Upper lobe of left lung (tissue), 6 donors: ENCODE measurements at regions not wholly inside any gene's neighbourhood (a gene's known extent, or its start where the extent isn't known, plus 50 kb on each side); places are given as distances from the start of the nearest gene placed in this dataset.

Experiments
- ATAC-seq, 2 donors: fragments of 200-7000 bp; cut with Tn5 transposase; one replicate each; pipeline ENCODE4 v1.9.1; 2022; ENCODE audit warnings: mild to moderate bottlenecking in 2 of 2, moderate library complexity in 2 of 2; ENCODE audit not compliant: low FRiP score in 2 of 2
- DNase-seq, 2 donors: peaks; one replicate each; pipeline ENCODE4 v3.0.0-alpha.2; 2019 to 2020
- H3K27ac ChIP-seq, 4 donors: fragments of 200-600 bp; sonication (generic); one replicate each; pipeline ENCODE4 v1.5.1; 2016 to 2019
- H3K27me3 ChIP-seq, 4 donors: fragments of 200-600 bp; sonication (generic); one replicate each; pipeline ENCODE4 v1.5.1; 2017 to 2019
- H3K36me3 ChIP-seq, 4 donors: fragments of 200-600 bp; sonication (generic); one replicate each; pipeline ENCODE4 v1.5.1; 2016 to 2019
- H3K4me1 ChIP-seq, 4 donors: fragments of 200-600 bp; sonication (generic); one replicate each; pipeline ENCODE4 v1.5.1; 2018 to 2019
- H3K4me3 ChIP-seq, 4 donors: fragments of 200-600 bp; sonication (generic); one replicate each; pipeline ENCODE4 v1.5.1; 2017 to 2019; ENCODE audit warnings: mild to moderate bottlenecking in 2 of 4, moderate library complexity in 1 of 4
- H3K9me3 ChIP-seq, 4 donors: fragments of 200-600 bp; sonication (generic); one replicate each; pipeline ENCODE4 v1.5.1; 2018 to 2019
- EP300 ChIP-seq, 4 donors: sonication (generic); formaldehyde crosslinking; IDR thresholded peaks; one replicate each; pipeline ENCODE4 v1.5.1; 2017; ENCODE audit warnings: antibody characterized with exemption in 4 of 4, control low read depth in 2 of 4
- POLR2A ChIP-seq, 4 donors: fragments of 450-650 bp; IDR thresholded peaks; one replicate each; pipeline ENCODE4 v1.5.1; 2016 to 2017; ENCODE audit warnings: antibody characterized with exemption in 4 of 4, mild to moderate bottlenecking in 2 of 4
- POLR2AphosphoS5 ChIP-seq, 2 donors: sonication (generic); formaldehyde crosslinking; IDR thresholded peaks; one replicate each; pipeline ENCODE4 v1.5.1; 2017; ENCODE audit warnings: antibody characterized with exemption in 2 of 2
- whole genome bisulfite sequencing, 2 donors: methylation state at CpG; one replicate each; pipeline ENCODE4 v1.1.5; 2017 to 2018; 5-methylcytosine and 5-hydroxymethylcytosine counted together
- TF ChIP-seq, protein P1 (sequence below), 6 experiments: fragments of 450-650 bp in 4 of 6; fragments of 200-600 bp in 2 of 6; sonication (generic) in 2 of 6; IDR thresholded peaks; one replicate each; pipeline ENCODE4 v1.5.1; 2016 to 2019; ENCODE audit warnings: antibody characterized with exemption in 6 of 6
- donor health status: DM: no; HTN: no; CAD: no; lungs with moderate emphysema.
- donor health status: DM: no; HTN: yes; CAD: no; lungs with severe emphysema.

DNA sequence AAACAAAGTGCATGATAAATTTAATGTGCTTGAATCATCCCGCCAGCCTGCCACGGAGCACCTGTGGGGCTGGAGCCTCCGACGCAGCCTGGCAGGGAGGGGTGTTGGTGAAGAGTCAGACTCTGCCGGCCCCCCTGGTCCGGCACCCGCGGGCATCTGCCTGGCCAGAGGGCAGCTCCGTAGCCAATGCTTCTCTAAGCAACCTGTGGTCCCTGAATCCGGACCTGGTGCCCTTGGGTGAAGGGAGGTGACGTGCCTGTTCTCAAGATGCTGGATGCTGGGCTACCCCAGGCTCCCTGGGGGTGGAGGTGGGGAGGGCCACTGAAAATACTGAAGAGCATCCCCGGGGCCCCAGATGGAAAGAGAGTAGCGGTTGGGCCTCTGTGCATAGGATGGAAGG is 158.6 kb upstream of the C14orf180 start:
- Histone ChIP-seq H3K27me3 (no peaks in the 10 kb centered on the region), H3K4me3 (no peak overlapping the region), H3K27ac (no peak overlapping the region), H3K9me3 (no peaks in the 10 kb centered on the region), H3K4me1 (peaks cover 0 to 9% (median 2%) of the 10 kb centered on the region in 4 donors), H3K36me3 (no peaks in the 10 kb centered on the region)
- WGBS, 2 donors = 91 to 99% methylated on average over 10 of the region's 13 CpGs
- ATAC-seq (no peak), DNase-seq (peak in 1 of 2 donors; percentile 57)
- TF ChIP-seq EP300 (IDR thresholded peaks at IDR 0.05) = no peak
- TF ChIP-seq POLR2AphosphoS5 (IDR thresholded peaks at IDR 0.05) = no peak
- TF ChIP-seq, protein P1, sequence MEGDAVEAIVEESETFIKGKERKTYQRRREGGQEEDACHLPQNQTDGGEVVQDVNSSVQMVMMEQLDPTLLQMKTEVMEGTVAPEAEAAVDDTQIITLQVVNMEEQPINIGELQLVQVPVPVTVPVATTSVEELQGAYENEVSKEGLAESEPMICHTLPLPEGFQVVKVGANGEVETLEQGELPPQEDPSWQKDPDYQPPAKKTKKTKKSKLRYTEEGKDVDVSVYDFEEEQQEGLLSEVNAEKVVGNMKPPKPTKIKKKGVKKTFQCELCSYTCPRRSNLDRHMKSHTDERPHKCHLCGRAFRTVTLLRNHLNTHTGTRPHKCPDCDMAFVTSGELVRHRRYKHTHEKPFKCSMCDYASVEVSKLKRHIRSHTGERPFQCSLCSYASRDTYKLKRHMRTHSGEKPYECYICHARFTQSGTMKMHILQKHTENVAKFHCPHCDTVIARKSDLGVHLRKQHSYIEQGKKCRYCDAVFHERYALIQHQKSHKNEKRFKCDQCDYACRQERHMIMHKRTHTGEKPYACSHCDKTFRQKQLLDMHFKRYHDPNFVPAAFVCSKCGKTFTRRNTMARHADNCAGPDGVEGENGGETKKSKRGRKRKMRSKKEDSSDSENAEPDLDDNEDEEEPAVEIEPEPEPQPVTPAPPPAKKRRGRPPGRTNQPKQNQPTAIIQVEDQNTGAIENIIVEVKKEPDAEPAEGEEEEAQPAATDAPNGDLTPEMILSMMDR (IDR thresholded peaks at IDR 0.05) = no peak
- no peak for TF ChIP-seq POLR2A (IDR thresholded peaks at IDR 0.05)

DNA sequence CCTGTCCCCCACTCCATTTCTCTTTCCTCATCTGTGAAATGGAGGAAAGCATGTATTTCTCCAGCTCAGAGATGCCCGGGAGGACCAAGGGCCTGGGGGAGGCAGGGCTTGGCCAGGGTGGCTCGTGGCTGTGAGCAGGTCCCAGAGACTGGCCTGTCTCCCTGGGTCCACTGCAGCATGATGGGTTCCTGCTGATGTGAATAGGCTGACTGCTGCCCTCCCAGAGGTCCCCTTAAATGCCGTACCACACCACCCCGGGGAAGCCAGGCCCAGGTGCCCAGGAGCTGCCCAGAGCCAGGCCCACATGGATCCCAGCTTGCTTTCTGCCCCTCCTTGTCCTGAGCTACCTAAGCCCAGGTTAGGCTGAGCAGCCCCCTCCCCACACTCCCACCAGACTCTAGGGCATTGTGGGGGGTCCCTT is 158.2 kb upstream of the C14orf180 start:
- Histone ChIP-seq H3K27me3 (no peaks in the 10 kb centered on the region), H3K4me3 (no peak overlapping the region), H3K9me3 (no peaks in the 10 kb centered on the region), H3K4me1 (peaks cover 0 to 9% (median 2%) of the 10 kb centered on the region in 4 donors), H3K36me3 (no peaks in the 10 kb centered on the region), H3K27ac (no peak overlapping the region)
- WGBS, 2 donors = 85 to 92% methylated on average over 2 to 4 of the region's 4 CpGs
- DNase-seq (peak; percentile 17 to 47), ATAC-seq (peak in 1 of 2 donors; percentile 4)
- TF ChIP-seq EP300 (IDR thresholded peaks at IDR 0.05) (no peak), POLR2AphosphoS5 (IDR thresholded peaks at IDR 0.05) (no peak), POLR2A (IDR thresholded peaks at IDR 0.05) (no peak)
- TF ChIP-seq, protein P1 (IDR thresholded peaks at IDR 0.05) = no peak

DNA sequence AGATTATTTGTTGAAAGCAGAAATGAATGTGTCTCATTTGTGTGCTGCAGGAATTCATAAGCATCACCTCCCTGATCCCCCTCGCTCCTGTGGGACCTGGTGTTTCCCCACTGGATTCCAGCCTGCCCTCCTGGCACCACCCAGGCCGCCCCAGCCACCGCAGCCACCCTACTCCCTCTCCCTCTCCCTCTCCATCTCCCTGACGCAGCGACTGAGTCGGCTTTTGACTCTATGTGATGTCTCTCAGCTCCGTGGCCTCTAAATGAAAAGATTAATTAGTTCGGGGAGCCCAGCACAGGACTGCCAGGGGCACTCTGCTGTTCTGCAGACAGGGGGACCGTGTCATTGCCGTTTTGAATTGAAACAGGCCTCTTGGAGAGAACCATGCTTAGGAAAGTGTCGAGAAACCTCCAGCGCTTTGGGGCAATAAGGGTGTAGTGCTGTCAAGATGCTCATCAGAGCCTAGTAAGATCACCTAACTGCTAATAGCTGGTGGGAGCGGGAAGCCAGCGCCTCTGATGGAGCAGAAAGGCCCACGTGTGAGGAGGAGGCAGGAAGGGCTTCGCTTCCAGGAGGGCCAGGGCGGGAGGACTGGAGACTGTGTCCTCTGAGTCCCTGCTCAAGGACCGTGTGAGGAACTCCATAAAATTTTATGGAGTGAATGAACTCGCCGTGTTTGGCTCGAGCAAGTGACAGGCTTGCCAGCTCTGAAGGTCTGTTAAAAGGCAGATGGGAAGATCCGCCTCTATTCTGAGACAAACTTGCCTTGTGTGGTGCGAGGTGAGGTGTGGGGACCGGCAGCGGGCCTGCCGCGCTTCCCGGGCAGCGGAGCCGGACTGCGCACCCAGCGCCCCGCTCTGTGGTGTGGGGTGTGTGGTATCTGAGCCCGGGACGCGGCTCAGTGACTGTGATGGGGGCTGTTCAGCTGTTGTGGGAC is 157.4 kb upstream of the C14orf180 start:
- ATAC-seq = peak in 1 of 2 donors; percentile 5
- no peaks in the 10 kb centered on the region for H3K9me3 ChIP-seq
- peak in 1 of 2 donors; percentile 75 for DNase-seq
- peaks cover 0 to 9% (median 2%) of the 10 kb centered on the region in 4 donors for H3K4me1 ChIP-seq
- H3K27me3 ChIP-seq = no peaks in the 10 kb centered on the region
- no peaks in the 10 kb centered on the region for H3K36me3 ChIP-seq
- TF ChIP-seq POLR2A (IDR thresholded peaks at IDR 0.05) (no peak), POLR2AphosphoS5 (IDR thresholded peaks at IDR 0.05) (no peak), EP300 (IDR thresholded peaks at IDR 0.05) (no peak)
- TF ChIP-seq, protein P1 (IDR thresholded peaks at IDR 0.05) = no peak
- no peak overlapping the region for H3K27ac ChIP-seq
- no peak overlapping the region for H3K4me3 ChIP-seq
- 84 to 89% methylated on average over 33 of the region's 36 CpGs for WGBS, 2 donors

DNA sequence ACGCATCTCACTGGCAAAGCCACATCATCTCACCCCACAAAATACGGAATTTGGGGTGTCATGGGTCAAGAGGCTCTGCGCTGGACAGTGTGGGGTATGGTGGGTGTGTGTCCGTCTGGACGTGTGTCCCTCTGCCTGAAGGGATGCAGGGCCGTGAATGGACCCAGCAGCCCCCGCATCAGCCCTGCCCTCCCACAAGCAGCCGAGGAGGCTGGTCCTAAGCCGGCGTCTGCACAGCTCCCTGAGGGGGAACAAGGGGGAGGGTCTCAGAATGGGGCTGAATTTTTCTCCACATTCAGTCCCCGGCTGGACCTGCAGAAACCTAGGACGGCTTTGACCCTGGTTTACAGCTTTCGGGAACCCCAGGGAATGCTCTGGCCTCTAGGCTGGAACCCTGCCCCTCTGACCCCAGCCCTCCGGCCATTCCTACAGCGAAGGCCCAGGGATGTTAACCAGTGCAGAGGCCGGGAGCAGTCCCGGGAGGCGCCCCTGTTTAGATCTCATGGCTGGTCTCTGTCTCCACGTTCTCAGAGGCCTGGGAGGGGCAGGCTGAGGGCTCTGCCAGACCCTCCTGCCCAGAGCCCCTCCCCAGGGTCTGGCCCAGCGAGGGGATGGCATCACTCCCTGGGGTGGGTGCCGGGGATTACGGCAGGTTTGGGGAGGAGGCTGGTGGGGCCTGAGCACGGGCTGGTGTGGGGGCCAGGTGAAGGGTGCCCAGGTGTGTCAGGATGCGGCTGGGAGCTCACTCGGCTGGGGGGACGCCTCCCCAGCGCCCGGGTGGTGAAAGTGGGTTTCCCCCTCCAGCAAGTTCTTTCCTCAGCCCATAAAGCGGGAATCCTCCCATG is 156.5 kb upstream of the C14orf180 start:
- Histone ChIP-seq H3K4me3 (no peak overlapping the region), H3K27me3 (no peaks in the 10 kb centered on the region), H3K36me3 (no peaks in the 10 kb centered on the region), H3K9me3 (no peaks in the 10 kb centered on the region), H3K27ac (no peak overlapping the region), H3K4me1 (peaks cover 0 to 9% (median 2%) of the 10 kb centered on the region in 4 donors)
- peak in 1 of 2 donors; percentile 45 for DNase-seq
- 82 to 90% methylated on average over 7 to 29 of the region's 29 CpGs for WGBS, 2 donors
- no peak for ATAC-seq
- TF ChIP-seq EP300 (IDR thresholded peaks at IDR 0.05) (no peak), POLR2A (IDR thresholded peaks at IDR 0.05) (no peak), POLR2AphosphoS5 (IDR thresholded peaks at IDR 0.05) (no peak)
- TF ChIP-seq, protein P1 (IDR thresholded peaks at IDR 0.05) = no peak
